ENCODE measurements at regions not wholly inside any gene's neighbourhood (a gene's known extent, or its start where the extent isn't known, plus 50 kb on each side); places are given as distances from the start of the nearest gene placed in this dataset.

GRCh38 chr12:107238296-107238695 is 144.9 kb upstream of the CRY1 start:
- ATAC-seq = no peak
- no peak for TF ChIP-seq CTCF (IDR thresholded peaks at IDR 0.05)
- no peaks in the 10 kb centered on the region for H3K4me1 ChIP-seq
- no peak for DNase-seq
- no peak overlapping the region for H3K4me3 ChIP-seq
- H3K27ac ChIP-seq = no peak overlapping the region
- no peaks in the 10 kb centered on the region for H3K9me3 ChIP-seq
- H3K36me3 ChIP-seq = no peaks in the 10 kb centered on the region
- intact Hi-C loops (cut with DNase I) = no loop called here
- H3K27me3 ChIP-seq = peaks cover 0 to 52% of the 10 kb centered on the region in 2 donors

GRCh38 chr12:107241411-107241810 is 148.1 kb upstream of the CRY1 start:
- DNase-seq (no peak), ATAC-seq (no peak)
- Histone ChIP-seq H3K27me3 (peaks cover 0 to 48% of the 10 kb centered on the region in 2 donors), H3K4me1 (no peaks in the 10 kb centered on the region), H3K4me3 (no peak overlapping the region), H3K36me3 (no peaks in the 10 kb centered on the region), H3K27ac (no peak overlapping the region), H3K9me3 (no peaks in the 10 kb centered on the region)
- no peak for TF ChIP-seq CTCF (IDR thresholded peaks at IDR 0.05)
- intact Hi-C loops (cut with DNase I) = no loop called here

- intact Hi-C loops (cut with DNase I) = no loop called here
- DNase-seq = no peak
- H3K27me3 ChIP-seq = peaks cover 0 to 43% of the 10 kb centered on the region in 2 donors
- no peaks in the 10 kb centered on the region for H3K9me3 ChIP-seq
- H3K4me1 ChIP-seq = no peaks in the 10 kb centered on the region
- ATAC-seq = no peak
- no peaks in the 10 kb centered on the region for H3K36me3 ChIP-seq
- no peak overlapping the region for H3K4me3 ChIP-seq
- no peak overlapping the region for H3K27ac ChIP-seq
- TF ChIP-seq CTCF (IDR thresholded peaks at IDR 0.05) = no peak
Measured at GRCh38 chr12:107242189-107242588, 148.8 kb upstream of the CRY1 start.

- ATAC-seq = no peak
- no peak for DNase-seq
- Histone ChIP-seq H3K36me3 (no peaks in the 10 kb centered on the region), H3K27me3 (peaks cover 0 to 36% of the 10 kb centered on the region in 2 donors), H3K4me1 (no peaks in the 10 kb centered on the region), H3K9me3 (no peaks in the 10 kb centered on the region), H3K4me3 (no peak overlapping the region), H3K27ac (no peak overlapping the region)
- no peak for TF ChIP-seq CTCF (IDR thresholded peaks at IDR 0.05)
- intact Hi-C loops (cut with DNase I) = no loop called here
Measured at GRCh38 chr12:107243341-107243740, 150.0 kb upstream of the CRY1 start.

GRCh38 chr12:107244584-107244983 is 151.2 kb upstream of the CRY1 start:
- Histone ChIP-seq H3K36me3 (no peaks in the 10 kb centered on the region), H3K27ac (no peak overlapping the region), H3K4me3 (no peak overlapping the region), H3K4me1 (no peaks in the 10 kb centered on the region), H3K9me3 (no peaks in the 10 kb centered on the region), H3K27me3 (peaks cover 0 to 36% of the 10 kb centered on the region in 2 donors)
- ATAC-seq = no peak
- TF ChIP-seq CTCF (IDR thresholded peaks at IDR 0.05) = no peak
- no peak for DNase-seq
- intact Hi-C loops (cut with DNase I) = no loop called here

Data from left lung (tissue), 4 donors.